ENCODE measurements at regions not wholly inside any gene's neighbourhood (a gene's known extent, or its start where the extent isn't known, plus 50 kb on each side); places are given as distances from the start of the nearest gene placed in this dataset.

DNA sequence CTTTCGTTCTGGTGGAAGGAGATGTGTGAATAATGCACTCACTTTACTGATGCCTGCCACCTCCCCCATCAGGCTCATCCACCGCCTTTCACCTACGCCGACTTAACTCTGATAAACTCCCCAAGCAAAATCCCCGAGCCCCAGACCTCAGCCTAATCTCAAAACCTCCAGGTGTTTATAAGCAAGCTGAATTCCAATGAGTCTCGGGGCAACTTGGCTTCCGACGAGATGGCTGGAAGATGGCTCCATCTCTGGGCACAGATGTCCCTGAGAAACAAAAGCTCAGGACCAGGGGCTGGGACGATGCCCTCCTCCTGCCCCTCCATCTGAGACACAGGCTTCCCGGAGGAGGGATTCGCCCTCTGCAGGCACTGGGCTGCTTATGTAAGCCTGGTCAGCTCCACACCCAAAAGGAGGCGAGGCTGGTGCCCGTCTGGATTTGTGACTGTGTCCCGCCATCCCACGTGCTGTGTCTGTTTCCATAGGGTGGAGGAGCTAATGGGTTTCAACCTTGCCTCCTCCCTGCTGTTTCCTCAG lies 386.4 kb upstream of the TNRC6C start:
- TF ChIP-seq, protein P1, sequence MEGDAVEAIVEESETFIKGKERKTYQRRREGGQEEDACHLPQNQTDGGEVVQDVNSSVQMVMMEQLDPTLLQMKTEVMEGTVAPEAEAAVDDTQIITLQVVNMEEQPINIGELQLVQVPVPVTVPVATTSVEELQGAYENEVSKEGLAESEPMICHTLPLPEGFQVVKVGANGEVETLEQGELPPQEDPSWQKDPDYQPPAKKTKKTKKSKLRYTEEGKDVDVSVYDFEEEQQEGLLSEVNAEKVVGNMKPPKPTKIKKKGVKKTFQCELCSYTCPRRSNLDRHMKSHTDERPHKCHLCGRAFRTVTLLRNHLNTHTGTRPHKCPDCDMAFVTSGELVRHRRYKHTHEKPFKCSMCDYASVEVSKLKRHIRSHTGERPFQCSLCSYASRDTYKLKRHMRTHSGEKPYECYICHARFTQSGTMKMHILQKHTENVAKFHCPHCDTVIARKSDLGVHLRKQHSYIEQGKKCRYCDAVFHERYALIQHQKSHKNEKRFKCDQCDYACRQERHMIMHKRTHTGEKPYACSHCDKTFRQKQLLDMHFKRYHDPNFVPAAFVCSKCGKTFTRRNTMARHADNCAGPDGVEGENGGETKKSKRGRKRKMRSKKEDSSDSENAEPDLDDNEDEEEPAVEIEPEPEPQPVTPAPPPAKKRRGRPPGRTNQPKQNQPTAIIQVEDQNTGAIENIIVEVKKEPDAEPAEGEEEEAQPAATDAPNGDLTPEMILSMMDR (IDR thresholded peaks at IDR 0.05), result no peak
- no peak for TF ChIP-seq POLR2A (IDR thresholded peaks at IDR 0.05)
